ENCODE measurements at regions not wholly inside any gene's neighbourhood (a gene's known extent, or its start where the extent isn't known, plus 50 kb on each side); places are given as distances from the start of the nearest gene placed in this dataset.

DNA sequence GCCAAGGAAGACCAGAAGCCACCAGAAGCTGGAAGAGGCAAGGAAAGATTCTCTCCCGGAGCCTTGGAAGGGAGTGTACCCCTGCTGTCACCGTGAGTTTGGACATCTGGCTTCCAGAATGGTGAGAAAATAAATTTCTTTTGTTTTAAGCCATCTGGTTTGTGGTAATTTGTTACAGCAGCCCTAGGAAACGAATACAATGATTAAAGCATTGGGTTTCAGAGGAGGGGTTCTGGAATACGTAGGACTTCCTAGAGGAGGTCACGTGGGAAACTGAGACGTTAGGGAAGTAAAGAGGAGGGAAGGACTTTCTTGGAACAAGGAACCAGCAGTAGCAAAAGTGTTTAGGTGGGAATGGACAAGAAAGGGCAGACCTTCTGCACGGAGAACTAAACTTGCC lies 377.7 kb downstream of the IL20RB start:
- TF ChIP-seq, protein P1, sequence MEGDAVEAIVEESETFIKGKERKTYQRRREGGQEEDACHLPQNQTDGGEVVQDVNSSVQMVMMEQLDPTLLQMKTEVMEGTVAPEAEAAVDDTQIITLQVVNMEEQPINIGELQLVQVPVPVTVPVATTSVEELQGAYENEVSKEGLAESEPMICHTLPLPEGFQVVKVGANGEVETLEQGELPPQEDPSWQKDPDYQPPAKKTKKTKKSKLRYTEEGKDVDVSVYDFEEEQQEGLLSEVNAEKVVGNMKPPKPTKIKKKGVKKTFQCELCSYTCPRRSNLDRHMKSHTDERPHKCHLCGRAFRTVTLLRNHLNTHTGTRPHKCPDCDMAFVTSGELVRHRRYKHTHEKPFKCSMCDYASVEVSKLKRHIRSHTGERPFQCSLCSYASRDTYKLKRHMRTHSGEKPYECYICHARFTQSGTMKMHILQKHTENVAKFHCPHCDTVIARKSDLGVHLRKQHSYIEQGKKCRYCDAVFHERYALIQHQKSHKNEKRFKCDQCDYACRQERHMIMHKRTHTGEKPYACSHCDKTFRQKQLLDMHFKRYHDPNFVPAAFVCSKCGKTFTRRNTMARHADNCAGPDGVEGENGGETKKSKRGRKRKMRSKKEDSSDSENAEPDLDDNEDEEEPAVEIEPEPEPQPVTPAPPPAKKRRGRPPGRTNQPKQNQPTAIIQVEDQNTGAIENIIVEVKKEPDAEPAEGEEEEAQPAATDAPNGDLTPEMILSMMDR (IDR thresholded peaks at IDR 0.05; ENCODE audit: insufficient read depth, low read length, poor library complexity, severe bottlenecking): no peak
- TF ChIP-seq EZH2phosphoT487 (conservative IDR thresholded peaks at IDR 0.05; ENCODE audit: low read length): no peak

All from SU-DHL-6 (cell line).